ENCODE measurements at regions not wholly inside any gene's neighbourhood (a gene's known extent, or its start where the extent isn't known, plus 50 kb on each side); places are given as distances from the start of the nearest gene placed in this dataset.

DNA sequence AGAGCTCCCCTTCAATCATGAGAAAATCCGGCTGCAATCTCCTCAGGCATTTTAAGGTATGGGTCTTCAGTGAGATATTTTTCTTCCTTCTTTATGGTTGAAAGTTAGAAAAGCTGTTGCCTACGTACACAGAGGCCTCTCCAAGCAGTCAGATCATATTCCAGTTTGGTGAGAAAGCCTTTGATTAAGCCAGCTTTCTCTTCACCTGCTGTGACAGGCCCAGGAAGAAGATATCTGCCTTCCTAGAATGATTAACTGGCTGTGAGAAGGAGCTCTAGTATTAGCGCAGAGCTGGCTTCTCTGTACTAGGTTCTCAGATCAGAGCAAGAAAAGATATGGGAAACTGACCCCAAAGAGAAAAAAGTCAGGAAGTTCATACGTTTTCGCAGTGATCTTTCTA lies 585.0 kb upstream of the CHAC2 start:
- DNase-seq (ENCODE audit: low read depth), result no peak
- TF ChIP-seq, protein P1, sequence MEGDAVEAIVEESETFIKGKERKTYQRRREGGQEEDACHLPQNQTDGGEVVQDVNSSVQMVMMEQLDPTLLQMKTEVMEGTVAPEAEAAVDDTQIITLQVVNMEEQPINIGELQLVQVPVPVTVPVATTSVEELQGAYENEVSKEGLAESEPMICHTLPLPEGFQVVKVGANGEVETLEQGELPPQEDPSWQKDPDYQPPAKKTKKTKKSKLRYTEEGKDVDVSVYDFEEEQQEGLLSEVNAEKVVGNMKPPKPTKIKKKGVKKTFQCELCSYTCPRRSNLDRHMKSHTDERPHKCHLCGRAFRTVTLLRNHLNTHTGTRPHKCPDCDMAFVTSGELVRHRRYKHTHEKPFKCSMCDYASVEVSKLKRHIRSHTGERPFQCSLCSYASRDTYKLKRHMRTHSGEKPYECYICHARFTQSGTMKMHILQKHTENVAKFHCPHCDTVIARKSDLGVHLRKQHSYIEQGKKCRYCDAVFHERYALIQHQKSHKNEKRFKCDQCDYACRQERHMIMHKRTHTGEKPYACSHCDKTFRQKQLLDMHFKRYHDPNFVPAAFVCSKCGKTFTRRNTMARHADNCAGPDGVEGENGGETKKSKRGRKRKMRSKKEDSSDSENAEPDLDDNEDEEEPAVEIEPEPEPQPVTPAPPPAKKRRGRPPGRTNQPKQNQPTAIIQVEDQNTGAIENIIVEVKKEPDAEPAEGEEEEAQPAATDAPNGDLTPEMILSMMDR (conservative IDR thresholded peaks at IDR 0.05; ENCODE audit: control insufficient read depth, insufficient read depth, low read depth, low read length), result no peak

DNA sequence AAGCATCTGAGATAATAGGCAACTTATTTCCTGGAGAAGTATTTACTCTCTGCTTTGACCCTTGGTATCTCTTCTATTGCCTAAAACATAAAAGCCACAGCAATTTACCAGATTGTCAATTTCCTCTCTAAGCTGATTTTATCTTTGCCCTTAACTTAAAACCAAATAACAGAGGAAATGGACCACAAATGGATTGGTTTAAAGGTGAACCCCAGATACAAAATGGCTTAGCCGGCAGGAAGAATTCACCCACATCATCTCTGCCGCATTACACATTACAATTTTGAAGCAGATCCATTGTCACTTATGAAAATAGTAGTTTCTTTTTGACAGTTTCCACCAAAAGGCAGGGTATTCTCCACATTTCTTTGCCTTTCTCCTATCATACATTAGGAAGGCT lies 585.8 kb upstream of the CHAC2 start:
- DNase-seq (ENCODE audit: low read depth), result no peak

More for the DNA sequence above, 585.0 kb upstream of the CHAC2 start:
- H3K4me3 ChIP-seq (ENCODE audit: control insufficient read depth, low read depth, low read length), result no peak overlapping the region

GRCh38 chr2:53177327-53177726 lies 590.3 kb upstream of the CHAC2 start:
- H3K4me3 ChIP-seq (ENCODE audit: control insufficient read depth, low read depth, low read length), result no peak overlapping the region
- TF ChIP-seq, protein P1 (conservative IDR thresholded peaks at IDR 0.05; ENCODE audit: control insufficient read depth, insufficient read depth, low read depth, low read length), result no peak
- peak; percentile 17 for DNase-seq (ENCODE audit: low read depth)

More for the DNA sequence above, 585.8 kb upstream of the CHAC2 start:
- TF ChIP-seq, protein P1 (conservative IDR thresholded peaks at IDR 0.05; ENCODE audit: control insufficient read depth, insufficient read depth, low read depth, low read length), result no peak
- H3K4me3 ChIP-seq (ENCODE audit: control insufficient read depth, low read depth, low read length), result no peak overlapping the region

DNA sequence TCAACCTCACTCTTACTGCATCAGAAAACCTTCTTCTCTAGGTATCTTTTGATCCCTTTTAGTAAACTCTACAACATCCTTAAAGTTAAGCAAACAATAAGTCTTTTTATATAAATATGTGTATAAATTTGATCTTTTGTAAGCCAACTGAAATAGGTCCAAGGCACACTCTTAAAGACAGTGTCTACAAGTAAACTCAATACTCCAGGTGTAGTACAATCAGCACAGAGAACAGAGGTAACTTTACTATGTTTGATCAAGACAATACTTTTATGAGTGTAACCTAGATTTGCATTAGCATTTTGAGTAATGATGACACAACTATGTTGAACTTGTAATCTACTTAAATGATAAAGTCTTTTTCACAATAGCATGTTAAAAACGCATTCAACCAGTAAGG lies 593.1 kb upstream of the CHAC2 start:
- H3K4me3 ChIP-seq (ENCODE audit: control insufficient read depth, low read depth, low read length), result no peak overlapping the region
- TF ChIP-seq, protein P1 (conservative IDR thresholded peaks at IDR 0.05; ENCODE audit: control insufficient read depth, insufficient read depth, low read depth, low read length), result no peak
- no peak for DNase-seq (ENCODE audit: low read depth)

DNA sequence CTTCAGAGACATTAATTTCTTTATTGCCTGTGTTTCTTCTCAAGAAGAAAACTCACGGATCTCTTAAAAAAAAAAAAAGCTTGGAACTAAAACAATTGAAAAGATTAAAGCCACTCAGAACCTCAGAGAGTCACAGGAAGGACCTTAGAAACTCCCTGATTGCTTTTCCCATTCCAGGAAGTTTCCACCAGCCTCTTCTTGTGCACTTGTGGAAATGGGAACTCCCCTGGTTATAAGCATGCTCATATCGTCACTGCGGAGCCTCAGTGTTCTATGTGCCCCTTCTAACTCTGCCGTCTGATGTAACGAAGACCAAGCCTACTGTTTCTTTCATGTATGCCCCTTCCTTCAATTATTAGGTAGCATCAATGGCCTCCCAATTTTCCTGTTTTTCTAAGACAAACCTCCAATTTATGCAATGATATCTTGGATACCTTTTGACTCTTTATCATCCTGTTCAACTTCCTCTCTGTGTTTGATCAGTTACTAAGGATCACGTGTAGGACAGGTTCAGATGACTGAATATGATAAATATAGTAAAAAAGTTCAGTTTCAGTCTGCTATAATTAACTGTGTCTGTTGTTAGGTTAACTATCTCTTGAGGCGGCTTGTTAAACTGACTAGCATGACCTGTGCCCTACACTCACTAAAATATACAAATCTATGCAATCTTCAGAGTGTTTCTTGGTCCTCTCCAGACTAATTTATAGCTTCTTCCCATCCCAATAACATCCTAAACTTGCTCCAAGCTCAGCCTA lies 593.7 kb upstream of the CHAC2 start:
- no peak overlapping the region for H3K4me3 ChIP-seq (ENCODE audit: control insufficient read depth, low read depth, low read length)
- DNase-seq (ENCODE audit: low read depth), result no peak
- TF ChIP-seq, protein P1 (conservative IDR thresholded peaks at IDR 0.05; ENCODE audit: control insufficient read depth, insufficient read depth, low read depth, low read length), result no peak

DNA sequence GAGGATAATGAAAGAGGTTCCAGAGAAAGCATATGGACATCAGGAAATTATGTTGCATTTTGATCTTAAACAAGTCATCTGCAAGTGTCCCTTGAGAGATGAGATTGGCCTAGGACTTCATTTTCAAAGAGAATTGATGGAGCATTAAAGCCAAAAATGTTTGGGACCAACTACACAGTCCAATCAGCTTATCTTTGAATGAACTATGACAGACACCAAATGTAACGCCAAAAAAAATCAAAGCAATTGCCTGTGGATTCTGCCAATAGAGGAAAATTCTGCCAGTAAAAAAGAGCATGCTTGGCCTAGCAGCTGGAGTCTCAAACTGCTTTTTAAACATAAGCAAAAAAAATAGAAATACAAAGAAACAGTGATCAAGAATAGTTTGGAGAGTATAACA lies 594.5 kb upstream of the CHAC2 start:
- no peak for DNase-seq (ENCODE audit: low read depth)
- TF ChIP-seq, protein P1 (conservative IDR thresholded peaks at IDR 0.05; ENCODE audit: control insufficient read depth, insufficient read depth, low read depth, low read length), result no peak
- H3K4me3 ChIP-seq (ENCODE audit: control insufficient read depth, low read depth, low read length), result no peak overlapping the region
